ENCODE measurements at regions not wholly inside any gene's neighbourhood (a gene's known extent, or its start where the extent isn't known, plus 50 kb on each side); places are given as distances from the start of the nearest gene placed in this dataset.

DNA sequence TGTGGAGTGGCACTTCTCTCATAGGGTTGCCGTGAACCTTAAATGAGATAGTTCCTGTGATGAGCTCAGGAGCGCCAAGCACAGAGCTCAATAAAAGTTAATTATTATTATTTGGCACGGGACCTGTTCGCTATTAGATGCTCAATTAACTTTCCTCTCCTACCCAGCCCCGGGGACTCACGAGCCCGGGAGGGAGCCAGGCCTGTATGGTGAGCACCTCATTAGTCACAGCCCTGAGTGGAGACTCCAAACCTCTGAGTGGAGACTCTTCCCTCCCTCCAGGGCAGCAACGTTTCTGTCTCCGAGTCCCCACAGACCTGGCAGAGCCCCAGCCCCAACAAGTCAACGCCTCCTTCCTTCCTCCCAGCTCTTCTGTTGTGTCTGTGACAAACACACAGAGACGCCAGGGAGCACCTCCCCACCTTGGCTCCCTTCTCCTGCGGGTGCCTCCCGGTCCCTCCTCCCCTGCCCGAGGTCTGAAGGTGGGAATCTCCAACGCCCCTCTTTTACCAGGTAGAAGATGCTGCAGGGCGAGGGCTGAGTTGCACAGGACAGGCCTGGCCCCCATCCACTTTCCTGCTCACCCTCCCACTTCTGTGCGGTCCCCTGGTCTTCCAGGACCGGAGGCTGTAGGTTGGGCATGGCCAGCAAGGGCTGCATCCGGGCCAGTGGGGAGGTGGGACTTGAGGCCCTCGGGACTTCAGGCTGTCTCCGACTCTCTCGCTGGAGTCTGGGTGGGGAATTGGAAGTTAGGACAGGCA lies 52.7 kb upstream of the ODC1 start:
- no peaks in the 10 kb centered on the region for H3K9me2 ChIP-seq (ENCODE audit: insufficient read depth)
- peaks cover 10% of the 10 kb centered on the region for H3F3A ChIP-seq (ENCODE audit: insufficient read depth, low read depth)
- DNase-seq = no peak
- H3K4me1 ChIP-seq (replicated peaks; ENCODE audit: insufficient read depth) = peaks cover 11% of the 10 kb centered on the region
- H3K4me3 ChIP-seq = no peak overlapping the region
- BruUV-seq (replicated peaks) = no TSS peak
- TF ChIP-seq EZH2 (IDR thresholded peaks at IDR 0.05; ENCODE audit: low read depth) = no peak
- TF ChIP-seq, protein P1, sequence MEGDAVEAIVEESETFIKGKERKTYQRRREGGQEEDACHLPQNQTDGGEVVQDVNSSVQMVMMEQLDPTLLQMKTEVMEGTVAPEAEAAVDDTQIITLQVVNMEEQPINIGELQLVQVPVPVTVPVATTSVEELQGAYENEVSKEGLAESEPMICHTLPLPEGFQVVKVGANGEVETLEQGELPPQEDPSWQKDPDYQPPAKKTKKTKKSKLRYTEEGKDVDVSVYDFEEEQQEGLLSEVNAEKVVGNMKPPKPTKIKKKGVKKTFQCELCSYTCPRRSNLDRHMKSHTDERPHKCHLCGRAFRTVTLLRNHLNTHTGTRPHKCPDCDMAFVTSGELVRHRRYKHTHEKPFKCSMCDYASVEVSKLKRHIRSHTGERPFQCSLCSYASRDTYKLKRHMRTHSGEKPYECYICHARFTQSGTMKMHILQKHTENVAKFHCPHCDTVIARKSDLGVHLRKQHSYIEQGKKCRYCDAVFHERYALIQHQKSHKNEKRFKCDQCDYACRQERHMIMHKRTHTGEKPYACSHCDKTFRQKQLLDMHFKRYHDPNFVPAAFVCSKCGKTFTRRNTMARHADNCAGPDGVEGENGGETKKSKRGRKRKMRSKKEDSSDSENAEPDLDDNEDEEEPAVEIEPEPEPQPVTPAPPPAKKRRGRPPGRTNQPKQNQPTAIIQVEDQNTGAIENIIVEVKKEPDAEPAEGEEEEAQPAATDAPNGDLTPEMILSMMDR (conservative IDR thresholded peaks at IDR 0.05) = no peak
- POLR2A ChIA-PET (ENCODE audit: unreplicated experiment) = no interaction called here
- no peaks in the 10 kb centered on the region for H3K9me3 ChIP-seq (ENCODE audit: insufficient read depth, low read depth)
- H3K4me2 ChIP-seq = no peak overlapping the region
- H4K20me1 ChIP-seq (ENCODE audit: insufficient read depth) = peaks cover 7% of the 10 kb centered on the region; the same call in 1 of the 2 replicates
- no peaks in the 10 kb centered on the region for H3K36me3 ChIP-seq (ENCODE audit: low read depth)
- no peaks in the 10 kb centered on the region for H3K79me2 ChIP-seq (ENCODE audit: low read depth)
- intact Hi-C loops (cut with micrococcal nuclease; ENCODE audit: unreplicated experiment) = no loop called here
- CTCF ChIA-PET = no interaction called here
- H2AFZ ChIP-seq = no peak overlapping the region
- H3K27me3 ChIP-seq (ENCODE audit: insufficient read depth, low read depth) = no peaks in the 10 kb centered on the region
- no peak overlapping the region for H3K27ac ChIP-seq

GRCh38 chr2:10499911-10500521 lies 51.9 kb upstream of the ODC1 start:
- H2AFZ ChIP-seq = no peak overlapping the region
- H3K4me2 ChIP-seq = no peak overlapping the region
- H3F3A ChIP-seq (ENCODE audit: insufficient read depth, low read depth) = peaks cover 12% of the 10 kb centered on the region
- intact Hi-C loops (cut with micrococcal nuclease; ENCODE audit: unreplicated experiment) = no loop called here
- H3K4me1 ChIP-seq (replicated peaks; ENCODE audit: insufficient read depth) = peaks cover 11% of the 10 kb centered on the region
- no peak overlapping the region for H3K27ac ChIP-seq
- BruUV-seq (replicated peaks) = no TSS peak
- H3K79me2 ChIP-seq (ENCODE audit: low read depth) = no peaks in the 10 kb centered on the region
- H3K27me3 ChIP-seq (ENCODE audit: insufficient read depth, low read depth) = no peaks in the 10 kb centered on the region
- no peak for DNase-seq
- no peaks in the 10 kb centered on the region for H3K9me3 ChIP-seq (ENCODE audit: insufficient read depth, low read depth)
- ChIA-PET POLR2A (ENCODE audit: unreplicated experiment) (no interaction called here), CTCF (no interaction called here)
- H3K4me3 ChIP-seq = no peak overlapping the region
- TF ChIP-seq, protein P1 (conservative IDR thresholded peaks at IDR 0.05) = no peak
- TF ChIP-seq EZH2 (IDR thresholded peaks at IDR 0.05; ENCODE audit: low read depth) = no peak
- H3K9me2 ChIP-seq (ENCODE audit: insufficient read depth) = no peaks in the 10 kb centered on the region
- no peaks in the 10 kb centered on the region for H3K36me3 ChIP-seq (ENCODE audit: low read depth)
- peaks cover 7% of the 10 kb centered on the region; the same call in 1 of the 2 replicates for H4K20me1 ChIP-seq (ENCODE audit: insufficient read depth)

GRCh38 chr2:10499275-10499907 lies 51.3 kb upstream of the ODC1 start:
- Histone ChIP-seq H3K27ac (no peak overlapping the region), H3K27me3 (ENCODE audit: insufficient read depth, low read depth) (no peaks in the 10 kb centered on the region), H3K4me3 (no peak overlapping the region), H3K36me3 (ENCODE audit: low read depth) (no peaks in the 10 kb centered on the region), H2AFZ (no peak overlapping the region), H3K4me2 (no peak overlapping the region), H3K4me1 (replicated peaks; ENCODE audit: insufficient read depth) (peaks cover 13% of the 10 kb centered on the region), H3K9me3 (ENCODE audit: insufficient read depth, low read depth) (no peaks in the 10 kb centered on the region), H3K9me2 (ENCODE audit: insufficient read depth) (no peaks in the 10 kb centered on the region), H4K20me1 (ENCODE audit: insufficient read depth) (peaks cover 7% of the 10 kb centered on the region; the same call in 1 of the 2 replicates), H3K79me2 (ENCODE audit: low read depth) (no peaks in the 10 kb centered on the region), H3F3A (ENCODE audit: insufficient read depth, low read depth) (peaks cover 13% of the 10 kb centered on the region)
- ChIA-PET POLR2A (ENCODE audit: unreplicated experiment) (no interaction called here), CTCF (no interaction called here)
- no peak for DNase-seq
- TF ChIP-seq, protein P1 (conservative IDR thresholded peaks at IDR 0.05) = no peak
- TF ChIP-seq EZH2 (IDR thresholded peaks at IDR 0.05; ENCODE audit: low read depth) = no peak
- no TSS peak for BruUV-seq (replicated peaks)
- intact Hi-C loops (cut with micrococcal nuclease; ENCODE audit: unreplicated experiment) = no loop called here
